Neutrophil (primary cell): ENCODE measurements at regions not wholly inside any gene's neighbourhood (a gene's known extent, or its start where the extent isn't known, plus 50 kb on each side); places are given as distances from the start of the nearest gene placed in this dataset.

Experiments
- H3K27ac ChIP-seq: fragments of 200-600 bp; sonication (generic); 2 replicates; pipeline ENCODE4 v1.5.1; 2016; ENCODE audit warnings: mild to moderate bottlenecking, moderate library complexity
- H3K27me3 ChIP-seq: fragments of 200-600 bp; sonication (generic); 2 replicates; pipeline ENCODE4 v1.6.0; 2016; ENCODE audit warnings: mild to moderate bottlenecking
- H3K36me3 ChIP-seq: fragments of 200-600 bp; sonication (generic); 2 replicates; pipeline ENCODE4 v1.5.1; 2017
- H3K4me1 ChIP-seq, 2 experiments: fragments of 200-600 bp in 1 of 2; sonication (generic) in 1 of 2; 1 replicate in 1 of 2; 2 replicates in 1 of 2; pipeline versions ENCODE4 v1.5.1 to v1.6.1; 2013 to 2016; ENCODE audit warnings: low read depth in 1 of 2, low read length in 1 of 2, mild to moderate bottlenecking in 1 of 2, moderate library complexity in 1 of 2; ENCODE audit not compliant: control insufficient read depth in 1 of 2, insufficient read depth in 1 of 2
- H3K4me3 ChIP-seq, 2 experiments: fragments of 200-600 bp in 1 of 2; sonication (generic) in 1 of 2; 1 replicate in 1 of 2; 2 replicates in 1 of 2; pipeline ENCODE4 v1.5.1; 2013 to 2016; ENCODE audit warnings: low read depth in 1 of 2, low read length in 1 of 2, mild to moderate bottlenecking in 1 of 2, moderate library complexity in 1 of 2
- H3K9me3 ChIP-seq: fragments of 200-600 bp; sonication (generic); 2 replicates; pipeline ENCODE4 v1.5.1; 2016
- TF ChIP-seq, protein P1 (sequence below): fragments of 200-600 bp; sonication (generic); IDR thresholded peaks from 2 replicates; pipeline ENCODE4 v1.5.1; 2016; ENCODE audit warnings: antibody characterized with exemption

DNA sequence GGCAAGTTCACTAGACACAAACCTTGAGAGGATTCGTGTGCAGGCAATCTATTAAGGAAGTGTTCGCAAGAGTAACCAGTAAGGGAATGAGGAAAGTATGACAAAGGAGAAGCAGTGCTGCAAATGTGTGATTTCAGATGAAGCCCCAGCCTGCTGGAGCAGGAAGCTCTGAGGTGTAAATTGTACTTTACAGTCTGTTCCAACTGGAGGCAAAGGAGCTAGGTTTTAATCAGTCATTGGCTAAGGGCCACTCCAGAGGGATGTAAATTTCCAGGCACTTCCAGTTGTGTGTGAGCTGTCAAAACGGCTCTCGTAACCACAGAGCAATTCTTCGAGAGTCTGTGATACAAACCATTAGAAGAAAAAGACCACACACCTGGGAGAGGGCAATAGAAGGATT, 359.5 kb upstream of the FAM98A start:
- Histone ChIP-seq H3K9me3 (no peaks in the 10 kb centered on the region), H3K36me3 (no peaks in the 10 kb centered on the region), H3K4me3 (no peak overlapping the region), H3K27me3 (no peaks in the 10 kb centered on the region), H3K4me1 (no peaks in the 10 kb centered on the region), H3K27ac (no peak overlapping the region)
- TF ChIP-seq, protein P1, sequence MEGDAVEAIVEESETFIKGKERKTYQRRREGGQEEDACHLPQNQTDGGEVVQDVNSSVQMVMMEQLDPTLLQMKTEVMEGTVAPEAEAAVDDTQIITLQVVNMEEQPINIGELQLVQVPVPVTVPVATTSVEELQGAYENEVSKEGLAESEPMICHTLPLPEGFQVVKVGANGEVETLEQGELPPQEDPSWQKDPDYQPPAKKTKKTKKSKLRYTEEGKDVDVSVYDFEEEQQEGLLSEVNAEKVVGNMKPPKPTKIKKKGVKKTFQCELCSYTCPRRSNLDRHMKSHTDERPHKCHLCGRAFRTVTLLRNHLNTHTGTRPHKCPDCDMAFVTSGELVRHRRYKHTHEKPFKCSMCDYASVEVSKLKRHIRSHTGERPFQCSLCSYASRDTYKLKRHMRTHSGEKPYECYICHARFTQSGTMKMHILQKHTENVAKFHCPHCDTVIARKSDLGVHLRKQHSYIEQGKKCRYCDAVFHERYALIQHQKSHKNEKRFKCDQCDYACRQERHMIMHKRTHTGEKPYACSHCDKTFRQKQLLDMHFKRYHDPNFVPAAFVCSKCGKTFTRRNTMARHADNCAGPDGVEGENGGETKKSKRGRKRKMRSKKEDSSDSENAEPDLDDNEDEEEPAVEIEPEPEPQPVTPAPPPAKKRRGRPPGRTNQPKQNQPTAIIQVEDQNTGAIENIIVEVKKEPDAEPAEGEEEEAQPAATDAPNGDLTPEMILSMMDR: no peak

DNA sequence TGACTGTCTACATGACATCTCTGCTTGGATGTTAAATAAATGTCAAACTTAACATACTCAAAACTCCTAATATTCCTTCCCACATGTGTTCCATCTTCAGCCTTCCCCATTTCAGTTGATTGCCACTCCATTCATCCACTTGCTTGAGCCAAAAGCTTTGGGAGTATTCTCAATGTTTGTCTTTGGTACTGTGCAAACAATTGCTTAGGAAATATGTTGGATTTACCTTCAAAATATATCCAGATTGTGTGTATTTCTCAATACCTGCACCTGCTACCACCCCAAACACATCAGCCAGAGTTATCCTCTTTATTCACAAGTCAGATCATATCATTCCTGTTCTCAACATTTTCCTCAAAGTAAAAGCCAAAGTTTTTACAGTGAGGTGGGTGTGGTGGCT, 350.3 kb upstream of the FAM98A start:
- Histone ChIP-seq H3K9me3 (no peaks in the 10 kb centered on the region), H3K27me3 (no peaks in the 10 kb centered on the region), H3K4me1 (no peaks in the 10 kb centered on the region), H3K27ac (no peak overlapping the region), H3K36me3 (no peaks in the 10 kb centered on the region), H3K4me3 (no peak overlapping the region)
- TF ChIP-seq, protein P1: no peak

DNA sequence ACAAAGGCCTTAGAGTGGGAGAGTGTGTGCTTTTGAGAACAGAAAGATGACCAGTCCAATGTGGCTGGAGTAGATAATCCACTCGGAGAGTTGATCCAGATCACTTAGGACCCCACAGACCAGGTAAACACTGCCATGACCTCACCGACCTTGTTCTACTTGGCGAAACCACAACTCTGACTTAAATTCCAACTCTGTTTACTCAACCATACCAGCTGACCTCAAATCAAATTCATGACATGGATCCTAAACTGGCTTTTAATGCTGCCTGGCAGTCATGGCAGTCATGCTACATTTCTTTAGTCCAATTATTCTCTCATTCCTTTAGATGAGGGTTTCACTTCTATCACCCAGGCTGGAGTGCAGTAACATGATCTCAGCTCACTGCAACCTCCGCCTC, 347.1 kb upstream of the FAM98A start:
- no peak overlapping the region for H3K4me3 ChIP-seq
- H3K36me3 ChIP-seq: no peaks in the 10 kb centered on the region
- H3K4me1 ChIP-seq: no peaks in the 10 kb centered on the region
- no peaks in the 10 kb centered on the region for H3K9me3 ChIP-seq
- TF ChIP-seq, protein P1: no peak
- H3K27ac ChIP-seq: no peak overlapping the region
- H3K27me3 ChIP-seq: no peaks in the 10 kb centered on the region

- H3K27ac ChIP-seq: no peak overlapping the region
- no peaks in the 10 kb centered on the region for H3K9me3 ChIP-seq
- no peaks in the 10 kb centered on the region for H3K27me3 ChIP-seq
- H3K4me1 ChIP-seq: no peaks in the 10 kb centered on the region
- H3K4me3 ChIP-seq: no peak overlapping the region
- TF ChIP-seq, protein P1: no peak
- H3K36me3 ChIP-seq: no peaks in the 10 kb centered on the region
Observed at GRCh38 chr2:33933203-33933602, 334.1 kb upstream of the FAM98A start.

- Histone ChIP-seq H3K4me3 (no peak overlapping the region), H3K4me1 (no peaks in the 10 kb centered on the region), H3K27me3 (no peaks in the 10 kb centered on the region), H3K9me3 (no peaks in the 10 kb centered on the region), H3K36me3 (no peaks in the 10 kb centered on the region), H3K27ac (no peak overlapping the region)
- TF ChIP-seq, protein P1: no peak
Observed at GRCh38 chr2:33931164-33931563, 332.1 kb upstream of the FAM98A start.

DNA sequence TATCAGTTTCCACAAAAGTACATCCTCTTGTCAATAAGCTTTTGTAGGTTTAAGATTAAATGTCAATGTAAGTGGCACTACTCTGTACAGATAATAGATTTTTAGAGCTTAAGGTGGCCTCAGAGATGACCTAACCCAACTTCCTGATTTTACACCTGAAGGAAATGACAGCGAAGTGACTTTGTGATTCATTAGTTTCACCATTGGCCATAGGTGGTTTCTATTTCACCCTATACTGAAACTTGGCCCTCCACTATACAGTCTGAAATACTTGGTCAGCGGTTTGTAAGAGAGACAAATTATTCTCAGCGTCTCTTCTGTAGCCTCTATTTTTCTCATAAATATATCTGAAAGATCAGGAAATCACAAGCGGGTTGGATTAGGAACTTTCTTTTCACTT, 330.4 kb upstream of the FAM98A start:
- Histone ChIP-seq H3K4me1 (no peaks in the 10 kb centered on the region), H3K27me3 (no peaks in the 10 kb centered on the region), H3K9me3 (no peaks in the 10 kb centered on the region), H3K4me3 (no peak overlapping the region), H3K36me3 (no peaks in the 10 kb centered on the region), H3K27ac (no peak overlapping the region)
- TF ChIP-seq, protein P1: no peak
